Prostate gland (tissue), 2 donors: ENCODE measurements at regions not wholly inside any gene's neighbourhood (a gene's known extent, or its start where the extent isn't known, plus 50 kb on each side); places are given as distances from the start of the nearest gene placed in this dataset.

Source experiments
- DNase-seq: peaks from one replicate; pipeline ENCODE4 v3.0.0-alpha.2; 2019; ENCODE audit warnings: low spot score
- H3K27ac ChIP-seq, 2 donors: fragments of 200-600 bp; sonication (generic); 2 replicates each; pipeline ENCODE4 v1.5.1; 2017 to 2019
- H3K27me3 ChIP-seq: fragments of 200-600 bp; sonication (generic); replicated peaks from 2 replicates; pipeline ENCODE4 v1.5.1; 2019; ENCODE audit not compliant: insufficient read depth
- H3K36me3 ChIP-seq, 2 donors: fragments of 200-600 bp; sonication (generic); 1 replicate in 1 of 2; 2 replicates in 1 of 2; pipeline versions ENCODE4 v1.5.1 to v1.8.1; 2017 to 2019
- H3K4me1 ChIP-seq: fragments of 200-600 bp; sonication (generic); replicated peaks from 2 replicates; pipeline ENCODE4 v1.5.1; 2019
- H3K4me3 ChIP-seq, 2 donors: fragments of 200-600 bp; sonication (generic); 2 replicates each; pipeline ENCODE4 v1.5.1; 2017 to 2019
- H3K9me3 ChIP-seq: fragments of 200-600 bp; sonication (generic); 2 replicates; pipeline ENCODE4 v1.5.1; 2017
- CTCF ChIP-seq, 4 experiments: fragments of 200-600 bp in 2 of 4; fragments of 450-650 bp in 2 of 4; sonication (generic) in 2 of 4; IDR thresholded peaks; 1 replicate in 3 of 4; 2 replicates in 1 of 4; pipeline ENCODE4 v1.5.1; 2016 to 2019; ENCODE audit warnings: antibody characterized with exemption in 4 of 4, mild to moderate bottlenecking in 2 of 4, moderate library complexity in 2 of 4
- POLR2A ChIP-seq: fragments of 450-650 bp; IDR thresholded peaks from one replicate; pipeline ENCODE4 v1.6.1; 2016; ENCODE audit warnings: antibody characterized with exemption, mild to moderate bottlenecking
- POLR2AphosphoS5 ChIP-seq: sonication (generic); formaldehyde crosslinking; IDR thresholded peaks from one replicate; pipeline ENCODE4 v1.6.1; 2017; ENCODE audit warnings: antibody characterized with exemption
- WGBS: methylation state at CpG from one replicate; pipeline ENCODE4 v1.1.5; 2018; 5-methylcytosine and 5-hydroxymethylcytosine counted together
- intact Hi-C: fragments of 100-400 bp; cut with DNase I; formaldehyde crosslinking; loops from one replicate; pipeline ENCODE4 v1.14.2; 2022

DNA sequence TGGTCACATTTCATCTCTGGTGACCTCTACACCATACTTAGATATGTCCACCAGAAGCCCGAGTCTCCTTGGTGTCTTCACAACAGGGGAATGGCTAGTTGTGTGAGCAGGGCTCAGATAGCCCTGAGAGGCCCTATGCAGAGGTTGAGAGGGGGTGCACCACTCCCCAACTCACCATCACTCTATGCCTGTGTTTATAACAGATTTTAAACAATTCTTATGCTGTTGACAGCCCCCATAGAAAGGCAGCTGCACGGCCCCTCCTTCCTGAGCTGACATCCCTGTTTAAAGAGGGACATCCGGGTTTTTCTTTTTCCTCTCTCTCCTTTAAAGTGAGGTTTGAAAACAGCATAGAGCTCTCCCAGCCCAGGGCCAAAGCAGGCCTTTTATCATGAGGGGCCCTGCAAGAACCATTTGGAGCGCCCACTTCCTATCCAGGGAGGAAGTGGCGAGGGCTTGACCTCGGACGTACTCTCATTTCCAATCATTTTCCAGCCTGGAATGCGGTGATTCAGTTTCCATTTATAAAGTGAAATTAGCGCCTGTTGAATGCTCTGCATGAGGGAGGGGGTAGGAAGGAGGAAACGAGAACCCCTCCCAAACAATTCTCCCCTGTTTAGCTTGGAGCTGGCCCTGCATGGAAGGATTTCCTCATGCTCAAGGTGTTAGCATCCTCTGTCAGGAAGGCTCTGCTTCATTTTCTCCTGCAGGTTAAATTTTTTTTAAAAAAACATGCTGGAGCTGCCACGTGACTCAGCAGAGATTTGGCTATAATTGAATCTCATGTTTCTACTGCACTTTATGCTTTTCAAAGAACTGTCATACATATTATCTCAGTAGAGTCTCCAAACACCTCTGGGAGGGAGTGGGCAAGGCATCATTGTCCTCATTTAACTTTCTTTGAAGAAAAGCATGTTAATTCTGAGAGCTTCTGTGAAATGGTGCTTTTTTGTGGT lies 117.5 kb downstream of the DDX1 start:
- no peaks in the 10 kb centered on the region for H3K27me3 ChIP-seq
- no peaks in the 10 kb centered on the region for H3K4me1 ChIP-seq
- H3K27ac ChIP-seq = no peak overlapping the region
- WGBS = 67% methylated on average over 11 of the region's 11 CpGs
- no peak for DNase-seq
- no peak for TF ChIP-seq POLR2AphosphoS5
- no peak for TF ChIP-seq POLR2A
- TF ChIP-seq CTCF (IDR thresholded peaks at IDR 0.05) = no peak
- no peak overlapping the region for H3K4me3 ChIP-seq
- no peaks in the 10 kb centered on the region for H3K9me3 ChIP-seq
- intact Hi-C loops = no loop called here
- no peaks in the 10 kb centered on the region for H3K36me3 ChIP-seq

- Histone ChIP-seq H3K27me3 (no peaks in the 10 kb centered on the region), H3K4me3 (no peak overlapping the region), H3K27ac (no peak overlapping the region), H3K4me1 (no peaks in the 10 kb centered on the region), H3K9me3 (no peaks in the 10 kb centered on the region), H3K36me3 (no peaks in the 10 kb centered on the region)
- TF ChIP-seq POLR2AphosphoS5 (no peak), CTCF (IDR thresholded peaks at IDR 0.05) (no peak), POLR2A (no peak)
- intact Hi-C loops = no loop called here
- DNase-seq = no peak
- WGBS = 94% methylated on average over 4 of the region's 4 CpGs
Observed at GRCh38 chr2:15711126-15711860, 119.6 kb downstream of the DDX1 start.

DNA sequence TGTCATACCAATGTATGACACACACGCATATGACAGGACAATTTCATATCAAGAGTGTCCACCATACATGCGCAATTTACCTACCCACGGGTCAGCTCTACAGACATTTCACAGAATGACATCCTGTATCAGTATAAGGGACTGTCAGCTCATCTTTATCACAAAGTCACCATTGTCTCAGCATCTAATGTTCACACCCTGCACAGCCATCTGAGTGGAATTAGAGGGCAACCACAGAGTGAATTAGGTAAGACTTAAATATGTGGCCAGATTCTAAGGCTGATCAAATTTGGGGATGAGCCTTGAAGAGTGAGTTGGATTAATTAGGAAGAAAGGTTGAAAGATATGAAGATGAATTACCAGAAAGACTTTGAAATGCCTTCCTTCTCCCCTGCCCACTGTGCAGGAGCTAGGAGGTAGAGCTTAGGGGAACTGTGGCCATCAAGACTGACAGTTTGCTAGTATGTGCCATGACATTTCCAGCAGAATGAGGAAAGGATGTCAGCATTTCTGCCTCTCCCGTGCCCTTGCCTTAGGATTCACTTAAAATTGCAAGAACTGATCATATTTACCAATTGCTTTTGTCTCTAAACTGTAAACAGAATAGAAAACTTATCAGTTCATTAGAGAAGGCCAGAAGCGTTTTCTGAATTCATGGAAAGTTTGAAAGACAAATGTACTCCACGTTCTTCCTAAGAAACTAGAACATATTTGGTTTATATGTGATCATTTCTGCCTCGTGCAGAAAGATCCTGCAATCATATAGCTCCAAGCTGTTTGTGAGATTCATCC lies 121.1 kb downstream of the DDX1 start:
- TF ChIP-seq POLR2A (no peak), POLR2AphosphoS5 (no peak), CTCF (IDR thresholded peaks at IDR 0.05) (no peak)
- WGBS = 86% methylated on average over 7 of the region's 7 CpGs
- no peak for DNase-seq
- H3K4me3 ChIP-seq = no peak overlapping the region
- H3K4me1 ChIP-seq = no peaks in the 10 kb centered on the region
- no peaks in the 10 kb centered on the region for H3K36me3 ChIP-seq
- H3K9me3 ChIP-seq = no peaks in the 10 kb centered on the region
- intact Hi-C loops = no loop called here
- no peak overlapping the region for H3K27ac ChIP-seq
- H3K27me3 ChIP-seq = no peaks in the 10 kb centered on the region

- Histone ChIP-seq H3K9me3 (no peaks in the 10 kb centered on the region), H3K4me3 (no peak overlapping the region), H3K36me3 (no peaks in the 10 kb centered on the region), H3K27ac (no peak overlapping the region), H3K4me1 (no peaks in the 10 kb centered on the region), H3K27me3 (no peaks in the 10 kb centered on the region)
- intact Hi-C loops = no loop called here
- TF ChIP-seq CTCF (IDR thresholded peaks at IDR 0.05) (no peak), POLR2A (no peak), POLR2AphosphoS5 (no peak)
- DNase-seq = no peak
- 82% methylated on average over 4 of the region's 4 CpGs for whole genome bisulfite sequencing
Observed at GRCh38 chr2:15713475-15713874, 121.8 kb downstream of the DDX1 start.
